ENCODE measurements at regions not wholly inside any gene's neighbourhood (a gene's known extent, or its start where the extent isn't known, plus 50 kb on each side); places are given as distances from the start of the nearest gene placed in this dataset.
"Not testable (repeated sequence)": the region's sequence is repeated elsewhere in the genome, so short reads cannot be mapped to it uniquely, and the experiment has no call there.

DNA sequence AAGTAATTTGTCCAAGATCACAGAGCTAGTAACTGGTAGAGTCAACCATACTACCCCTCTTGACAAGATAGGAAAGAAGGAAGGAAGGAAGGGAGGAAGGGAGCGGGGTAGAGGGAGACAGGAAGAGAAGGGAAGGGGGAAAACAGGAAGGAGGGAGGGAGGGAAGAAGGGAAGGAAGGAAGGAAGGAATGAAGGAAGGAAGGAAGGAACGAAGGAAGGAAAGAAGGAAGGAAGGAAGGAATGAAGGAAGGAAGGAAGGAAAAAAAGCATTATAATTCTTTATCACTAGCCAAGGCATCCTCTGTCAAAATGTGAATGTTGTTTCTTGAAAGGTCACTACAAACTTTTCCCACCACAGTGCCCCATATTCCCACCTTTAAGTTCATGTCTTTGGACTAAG lies 223.6 kb downstream of the SHQ1 start:
- DNase-seq: no peak

DNA sequence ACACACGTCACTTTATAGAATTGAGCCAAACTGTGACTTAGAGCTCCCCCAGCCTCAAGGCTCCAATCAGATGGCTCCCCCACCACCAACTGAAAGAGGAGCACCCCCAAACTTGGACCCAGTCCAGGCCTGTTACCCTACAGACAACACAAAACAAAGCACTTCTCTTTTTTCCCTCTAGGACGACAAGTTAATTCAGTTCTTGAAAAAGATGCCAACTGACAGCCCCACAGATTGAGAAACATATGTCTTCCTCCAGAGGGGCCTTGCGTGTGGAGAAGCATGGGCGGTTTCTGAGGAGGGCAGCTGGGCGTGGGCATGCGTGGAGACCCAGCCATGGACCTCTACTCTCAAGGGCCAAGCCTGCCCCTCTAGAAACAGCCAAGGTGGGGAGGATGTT lies 229.5 kb downstream of the SHQ1 start:
- no peak for DNase-seq

DNA sequence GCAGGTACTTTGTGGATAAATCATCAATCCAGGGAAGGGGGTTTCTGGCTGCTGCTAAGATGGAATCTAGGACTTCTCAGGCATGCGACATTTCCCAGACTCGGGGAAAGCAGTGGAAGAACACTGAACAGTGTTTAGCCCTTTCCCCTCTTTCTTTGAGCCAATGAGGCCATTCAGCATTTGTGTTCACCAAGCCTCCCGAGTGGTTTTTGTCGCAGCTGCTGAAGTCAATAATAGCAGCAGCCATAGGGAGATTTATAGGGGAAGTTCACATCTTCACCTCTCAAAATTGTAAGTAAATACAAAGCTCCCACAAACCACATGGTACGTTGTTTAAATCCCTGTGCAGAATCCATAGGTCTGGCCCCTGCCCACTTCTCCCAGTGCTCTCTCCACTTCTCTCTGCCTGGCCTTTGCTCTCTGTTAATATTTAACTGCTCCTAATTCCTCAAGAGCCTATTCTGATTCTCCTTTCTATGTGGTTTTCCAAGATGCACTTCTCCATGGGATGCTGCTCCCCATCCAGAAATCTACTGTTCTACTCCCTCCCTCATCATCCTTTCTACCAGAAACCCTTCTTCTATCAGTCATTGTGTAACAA lies 230.7 kb downstream of the SHQ1 start:
- DNase-seq: no peak

DNA sequence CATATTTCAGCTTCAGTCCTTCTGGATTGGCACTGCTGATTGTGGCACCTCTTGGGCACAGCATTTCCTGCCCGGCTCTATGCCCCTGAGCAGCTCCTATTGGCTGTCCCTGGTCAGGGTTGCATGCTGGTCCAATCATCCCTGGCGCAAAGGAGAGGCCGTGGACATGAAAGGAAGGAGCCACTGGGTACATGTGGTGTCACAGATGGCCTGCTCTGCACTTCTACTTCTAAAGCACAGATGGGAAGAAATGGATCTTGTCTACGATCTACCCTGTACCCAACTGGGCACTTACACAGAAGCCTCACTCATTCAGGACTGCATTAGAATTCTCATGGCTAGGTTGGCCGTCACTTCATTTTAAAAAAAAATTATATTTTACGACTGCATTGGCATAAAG lies 232.5 kb downstream of the SHQ1 start:
- DNase-seq: no peak

DNA sequence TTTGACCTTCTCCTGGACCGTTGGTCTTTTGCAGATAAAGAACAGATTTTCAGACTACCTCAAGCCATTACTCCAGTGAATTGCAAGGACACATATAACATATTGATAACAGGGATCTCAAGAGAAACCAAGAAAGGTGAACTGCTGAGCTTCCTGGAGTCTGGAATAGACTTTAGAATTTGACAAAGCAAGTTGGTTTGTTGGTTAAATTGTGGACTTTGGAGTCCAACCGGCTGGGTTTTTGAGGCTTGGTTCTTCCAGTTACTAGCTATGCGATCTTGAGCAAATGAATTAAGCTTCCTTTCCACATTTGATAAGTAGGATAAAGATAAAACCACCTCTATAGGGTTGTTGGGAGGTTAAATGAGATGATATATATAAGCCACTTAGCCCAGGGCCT lies 233.1 kb downstream of the SHQ1 start:
- no peak for DNase-seq

DNA sequence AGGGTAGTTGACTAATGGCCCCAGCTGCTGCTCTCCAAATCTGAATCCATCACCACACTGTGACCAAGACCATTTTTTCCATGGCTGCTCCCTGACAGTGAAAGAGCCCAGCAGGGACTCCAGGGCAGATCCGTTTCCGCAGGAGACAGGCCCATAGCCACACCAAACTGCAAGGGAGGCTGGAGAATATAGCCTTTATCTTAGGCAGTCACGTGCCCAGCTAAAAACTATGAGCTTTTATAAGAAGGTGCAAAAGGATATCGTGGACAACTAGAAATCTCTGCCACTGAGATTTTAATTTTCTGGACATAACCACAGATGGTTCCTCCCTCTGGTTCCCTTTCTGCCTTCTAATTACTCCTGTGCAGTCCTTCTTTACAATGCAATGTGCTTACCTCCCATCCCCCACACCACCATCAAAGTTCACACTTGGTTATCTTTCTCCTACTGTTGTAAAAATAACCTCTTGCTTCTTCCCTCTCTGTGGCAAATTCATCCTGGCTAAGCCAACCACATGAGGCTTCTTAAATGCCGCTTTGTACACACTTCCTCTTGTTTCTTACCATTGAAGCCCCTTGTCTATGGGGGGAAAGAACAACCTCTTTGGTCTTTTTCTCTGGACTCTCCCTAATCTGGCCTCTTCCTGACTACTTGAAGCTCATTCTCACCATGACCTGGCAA lies 233.7 kb downstream of the SHQ1 start:
- no peak for DNase-seq

DNA sequence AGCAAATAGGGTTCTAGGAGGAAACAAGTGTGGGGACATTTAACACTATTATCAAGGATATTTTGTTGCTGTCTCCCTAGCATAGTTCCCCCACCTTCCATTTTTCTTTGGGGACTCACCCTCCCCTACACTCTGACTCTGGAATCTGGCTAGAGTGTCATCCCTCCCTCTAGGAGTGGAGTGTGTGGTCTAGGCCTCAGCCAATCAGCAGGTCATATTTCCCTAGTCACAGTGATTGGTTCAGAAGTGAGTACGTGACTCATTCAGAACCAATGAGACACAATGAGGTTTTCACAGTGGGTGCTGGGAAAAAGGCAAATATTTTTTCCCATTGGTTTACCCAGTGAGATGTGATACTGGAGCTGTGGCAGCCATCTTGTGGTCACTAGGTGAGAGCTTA lies 234.4 kb downstream of the SHQ1 start:
- DNase-seq: no peak

DNA sequence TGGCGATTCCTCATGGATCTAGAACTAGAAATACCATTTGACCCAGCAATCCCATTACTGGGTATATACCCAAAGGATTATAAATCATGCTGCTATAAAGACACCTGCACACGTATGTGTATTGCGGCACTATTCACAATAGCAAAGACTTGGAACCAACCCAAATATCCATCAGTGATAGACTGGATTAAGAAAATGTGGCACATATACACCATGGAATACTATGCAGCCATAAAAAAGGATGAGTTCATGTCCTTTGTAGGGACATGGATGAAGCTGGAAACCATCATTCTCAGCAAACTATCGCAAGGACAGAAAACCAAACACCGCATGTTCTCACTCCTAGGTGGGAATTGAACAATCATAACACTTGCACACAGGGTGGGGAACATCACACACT lies 239.1 kb downstream of the SHQ1 start:
- not testable (repeated sequence) for DNase-seq

DNA sequence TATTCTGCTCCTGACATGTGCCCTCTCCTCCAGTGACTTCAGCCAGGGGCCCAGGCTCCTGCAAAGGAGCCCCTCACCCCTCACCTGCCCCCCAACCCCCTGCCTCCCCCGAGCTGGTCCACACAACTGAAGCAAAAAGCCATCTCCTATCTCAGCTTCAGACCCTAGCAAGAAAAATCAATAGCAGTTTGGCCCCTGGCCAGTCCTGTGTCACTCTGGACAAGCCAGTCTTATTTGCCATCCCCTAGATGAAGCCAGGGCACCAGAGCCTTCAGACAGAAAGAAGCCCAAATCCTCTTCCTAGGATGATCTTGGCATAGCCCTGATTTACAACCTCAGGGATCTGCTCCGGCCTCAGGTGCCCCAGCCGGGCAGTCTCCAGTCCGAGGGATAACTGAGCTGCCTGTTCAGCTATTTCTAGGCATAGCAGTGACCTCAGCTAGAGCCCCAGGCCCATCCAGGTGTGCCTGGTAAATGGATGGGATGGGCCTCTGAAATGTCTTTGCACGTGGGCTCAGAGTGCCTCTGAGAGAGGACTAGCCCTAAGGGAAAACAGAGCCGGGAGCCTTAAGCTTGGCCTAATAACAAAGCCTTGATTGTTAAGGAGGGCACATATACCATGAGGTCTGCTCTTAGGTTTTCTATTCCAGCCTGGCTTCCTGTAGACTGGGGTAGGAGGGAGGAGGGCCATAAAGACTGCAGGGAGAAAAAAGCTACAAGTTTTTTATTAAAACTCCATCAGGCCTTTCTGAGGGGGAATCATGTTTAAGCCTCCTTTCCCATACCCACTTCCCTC lies 242.0 kb downstream of the SHQ1 start:
- DNase-seq: peak; percentile 80

DNA sequence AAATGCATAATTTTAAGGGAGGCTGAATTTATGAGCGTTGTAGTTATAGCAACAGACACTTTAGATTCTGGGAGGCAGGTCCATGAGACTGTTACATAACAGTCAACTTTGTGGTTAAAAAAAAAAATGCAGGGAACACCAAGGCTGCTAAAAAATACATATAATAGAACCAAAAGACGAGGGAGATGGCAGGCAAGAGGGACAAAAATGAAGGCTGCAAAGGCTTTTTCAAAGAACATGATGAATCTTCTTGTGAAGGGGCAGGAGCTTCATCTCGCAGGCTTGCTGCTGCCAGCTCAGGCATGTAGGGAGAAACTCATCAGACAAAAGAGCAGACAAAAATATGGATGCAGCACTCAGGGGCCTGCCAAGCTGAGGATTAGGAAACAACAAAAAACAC lies 243.9 kb downstream of the SHQ1 start:
- no peak for DNase-seq

DNA sequence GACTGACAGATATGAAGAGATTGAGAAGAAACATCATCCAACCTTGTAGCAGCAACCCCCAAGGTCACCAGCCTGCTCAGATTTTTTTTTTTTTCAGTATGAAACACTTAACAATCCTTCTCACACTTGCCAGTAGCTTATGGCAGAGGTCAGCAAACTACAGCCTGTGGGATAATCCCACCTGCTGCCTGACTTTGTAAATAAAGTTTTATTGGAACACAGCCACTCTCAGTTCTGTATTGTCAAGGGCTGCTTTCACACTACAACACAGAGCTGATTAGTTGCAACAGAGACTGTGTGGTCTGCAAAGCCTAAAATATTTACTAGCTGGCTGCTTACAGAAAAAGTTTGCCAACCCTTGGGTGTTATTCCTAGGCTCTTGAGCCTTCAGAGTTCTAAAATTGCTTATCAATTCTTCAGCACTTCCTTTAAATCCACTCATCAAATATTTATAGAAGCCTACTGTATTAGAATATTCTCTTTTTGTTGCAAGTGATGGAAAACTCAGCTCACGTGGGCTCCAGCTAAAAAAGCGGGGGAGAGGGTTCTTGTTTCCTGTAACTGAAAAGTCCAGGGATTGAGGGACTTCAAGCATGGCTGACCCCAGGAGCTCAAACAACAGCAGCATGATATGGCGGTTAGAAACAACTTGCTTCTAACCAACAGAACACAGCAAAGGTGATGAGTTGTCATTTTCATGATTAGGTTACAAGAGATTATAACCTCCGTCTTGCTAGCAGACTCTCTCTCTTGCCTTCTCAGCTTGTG lies 246.1 kb downstream of the SHQ1 start:
- no peak for DNase-seq

DNA sequence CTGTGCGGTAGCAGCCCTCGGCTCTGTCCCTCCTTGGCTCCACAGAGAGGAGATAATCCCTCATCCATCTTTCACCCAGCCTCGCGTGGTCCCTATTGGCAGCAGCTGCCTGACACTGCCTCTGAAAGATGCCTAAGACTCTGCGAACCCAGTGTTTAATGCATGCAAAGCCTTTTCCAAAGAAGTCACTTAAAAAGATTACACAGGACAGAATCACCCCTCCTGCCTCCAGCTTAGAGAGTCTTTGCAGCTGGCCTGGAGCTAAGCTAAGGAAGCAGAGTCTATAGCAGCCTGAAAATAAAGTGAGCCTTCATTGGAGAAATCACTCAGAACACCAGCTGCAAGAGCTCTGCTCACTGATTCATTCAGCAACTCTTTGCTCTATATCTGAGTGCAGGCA lies 247.2 kb downstream of the SHQ1 start:
- DNase-seq: no peak

DNA sequence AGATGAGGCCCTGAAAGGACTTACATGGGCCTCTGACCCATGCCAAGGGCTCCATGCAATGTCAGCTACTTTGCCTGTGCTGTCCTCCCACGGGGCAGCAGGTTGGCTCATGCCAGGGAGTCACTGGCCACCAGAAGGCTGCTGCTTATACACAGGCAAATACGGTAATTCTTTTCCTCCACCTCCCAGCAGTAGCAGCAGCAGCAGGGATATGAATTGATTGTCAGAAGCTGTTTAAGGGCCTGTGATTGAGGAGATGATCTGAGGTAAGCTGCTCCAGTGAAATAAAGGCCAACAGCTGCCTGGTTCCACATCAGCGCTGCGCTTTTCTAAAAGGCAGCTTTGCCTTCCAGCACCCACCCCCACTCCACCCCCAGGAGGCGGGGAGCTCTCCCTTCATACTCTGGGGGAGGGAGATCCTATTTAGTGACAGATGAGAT lies 250.5 kb downstream of the SHQ1 start:
- peak; percentile 27 for DNase-seq

DNA sequence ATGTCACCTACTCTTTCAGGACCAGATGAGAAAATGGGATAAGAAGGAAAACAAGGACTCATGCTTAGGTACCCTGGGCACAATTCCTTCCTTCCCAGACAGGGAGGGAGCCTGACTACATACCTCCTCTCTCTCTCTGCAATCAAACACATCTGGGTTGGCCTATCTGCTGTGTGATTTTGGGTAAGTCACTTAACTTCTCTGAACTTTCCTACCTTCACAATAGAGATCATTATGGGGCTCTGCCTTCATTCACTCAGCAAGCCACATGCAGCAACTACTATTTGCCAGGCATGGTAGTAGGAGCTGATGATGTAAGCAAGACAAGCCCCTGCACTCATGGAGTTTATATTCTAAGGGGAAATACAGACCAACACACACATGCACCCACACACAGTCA lies 251.2 kb downstream of the SHQ1 start:
- no peak for DNase-seq

DNA sequence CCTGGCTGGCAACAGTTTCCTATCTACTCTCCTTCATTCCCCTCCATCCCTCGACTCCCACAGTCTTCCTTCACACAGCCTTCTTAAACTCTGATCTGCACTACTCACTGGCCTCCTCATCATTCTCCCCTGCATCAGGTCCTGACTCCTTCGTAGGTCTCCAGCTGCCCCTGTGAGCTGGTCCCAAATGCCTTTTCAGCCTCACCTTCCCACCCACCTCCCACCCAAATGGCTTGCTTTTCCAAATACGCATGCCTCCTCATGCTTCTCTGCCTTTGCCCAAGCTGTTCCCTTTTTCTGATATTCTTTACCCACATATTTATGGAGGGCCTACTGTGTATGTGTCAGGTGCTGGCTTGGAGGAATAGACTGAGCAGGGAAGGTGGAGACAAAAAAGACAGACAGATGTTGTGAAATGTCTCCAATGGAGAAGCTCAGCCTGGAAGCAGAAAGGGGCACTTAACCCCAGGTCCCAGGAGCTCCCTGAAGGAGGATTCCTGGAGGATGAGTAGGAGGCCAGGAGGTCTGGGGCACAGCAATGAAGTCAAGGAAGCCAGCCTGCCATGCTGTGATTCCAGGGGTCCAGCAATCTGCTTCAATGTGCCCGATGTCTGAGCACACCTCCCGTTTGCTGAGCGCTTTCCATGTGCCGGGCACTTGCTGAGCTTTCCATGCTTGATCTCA lies 252.2 kb downstream of the SHQ1 start:
- no peak for DNase-seq

DNA sequence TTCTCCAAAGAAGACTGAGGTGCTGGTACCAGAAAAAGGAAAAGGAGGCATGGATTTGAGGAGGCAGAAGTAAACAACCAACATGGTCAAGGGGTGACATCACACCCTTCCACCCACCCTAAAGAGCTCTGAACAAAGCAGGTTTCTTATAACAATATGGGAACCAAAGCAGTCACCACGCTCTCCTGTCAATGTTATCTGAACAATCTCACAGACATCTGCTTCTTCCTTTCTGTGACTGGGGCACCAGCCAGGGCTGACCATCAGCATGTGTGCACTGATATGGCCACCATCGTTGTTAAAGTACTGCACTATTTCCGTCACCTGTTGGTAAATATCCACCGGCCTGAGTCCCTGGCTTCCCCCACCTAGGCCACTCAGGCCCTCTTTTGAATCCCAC lies 252.9 kb downstream of the SHQ1 start:
- DNase-seq: peak; percentile 5

DNA sequence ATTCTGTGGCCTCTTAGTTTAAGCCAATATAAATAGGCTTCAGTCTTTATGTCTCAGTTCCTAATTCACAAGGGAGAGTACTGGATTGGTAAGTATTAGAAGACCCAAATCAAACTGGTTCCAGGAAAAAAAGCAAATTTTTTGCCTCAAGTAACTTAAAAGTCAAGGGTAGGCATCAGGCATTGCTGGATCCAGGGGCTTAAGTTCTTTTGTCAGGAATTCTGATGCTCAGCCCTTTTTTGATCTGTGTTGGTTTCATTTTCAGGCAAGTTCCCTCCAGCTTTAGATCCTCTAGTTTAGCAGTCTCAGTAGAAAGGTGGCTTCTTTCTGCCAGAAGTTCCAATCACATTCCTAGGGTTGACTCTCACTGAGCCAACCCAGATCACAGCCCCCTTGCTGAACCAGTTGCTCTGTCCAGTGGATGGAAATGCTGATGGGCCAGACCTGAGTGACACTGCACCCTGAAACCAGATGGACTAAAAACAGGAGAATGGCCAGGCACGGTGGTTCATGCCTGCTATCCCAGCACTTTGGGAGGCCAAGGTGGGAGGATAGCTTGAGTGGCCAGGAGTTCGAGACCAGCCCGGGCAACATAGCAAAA lies 253.5 kb downstream of the SHQ1 start:
- DNase-seq: no peak

DNA sequence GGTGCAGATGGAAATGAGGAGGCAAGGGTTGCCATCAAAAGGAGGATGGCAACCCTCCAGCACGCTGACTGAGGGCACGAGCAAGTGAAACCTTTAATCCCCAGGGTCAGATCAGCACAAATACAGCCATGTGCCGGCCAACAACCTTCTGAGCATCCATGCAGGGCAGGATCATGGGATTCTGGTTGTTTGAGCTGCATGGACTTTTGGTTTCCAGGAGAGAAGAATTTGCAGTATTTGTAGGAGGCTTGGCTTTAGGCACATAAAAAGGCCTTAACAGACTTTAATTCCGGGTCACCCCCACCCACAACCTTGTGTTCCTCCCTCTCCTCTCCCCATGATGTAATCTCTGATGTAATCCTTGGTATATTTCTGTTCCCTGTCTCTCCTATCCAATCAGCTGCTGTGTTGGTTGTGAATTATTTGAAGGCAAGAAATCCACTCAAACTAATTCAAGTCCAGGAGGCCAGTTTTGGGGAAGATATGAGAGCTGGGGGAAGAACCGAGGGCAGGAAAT lies 254.3 kb downstream of the SHQ1 start:
- DNase-seq: no peak

DNA sequence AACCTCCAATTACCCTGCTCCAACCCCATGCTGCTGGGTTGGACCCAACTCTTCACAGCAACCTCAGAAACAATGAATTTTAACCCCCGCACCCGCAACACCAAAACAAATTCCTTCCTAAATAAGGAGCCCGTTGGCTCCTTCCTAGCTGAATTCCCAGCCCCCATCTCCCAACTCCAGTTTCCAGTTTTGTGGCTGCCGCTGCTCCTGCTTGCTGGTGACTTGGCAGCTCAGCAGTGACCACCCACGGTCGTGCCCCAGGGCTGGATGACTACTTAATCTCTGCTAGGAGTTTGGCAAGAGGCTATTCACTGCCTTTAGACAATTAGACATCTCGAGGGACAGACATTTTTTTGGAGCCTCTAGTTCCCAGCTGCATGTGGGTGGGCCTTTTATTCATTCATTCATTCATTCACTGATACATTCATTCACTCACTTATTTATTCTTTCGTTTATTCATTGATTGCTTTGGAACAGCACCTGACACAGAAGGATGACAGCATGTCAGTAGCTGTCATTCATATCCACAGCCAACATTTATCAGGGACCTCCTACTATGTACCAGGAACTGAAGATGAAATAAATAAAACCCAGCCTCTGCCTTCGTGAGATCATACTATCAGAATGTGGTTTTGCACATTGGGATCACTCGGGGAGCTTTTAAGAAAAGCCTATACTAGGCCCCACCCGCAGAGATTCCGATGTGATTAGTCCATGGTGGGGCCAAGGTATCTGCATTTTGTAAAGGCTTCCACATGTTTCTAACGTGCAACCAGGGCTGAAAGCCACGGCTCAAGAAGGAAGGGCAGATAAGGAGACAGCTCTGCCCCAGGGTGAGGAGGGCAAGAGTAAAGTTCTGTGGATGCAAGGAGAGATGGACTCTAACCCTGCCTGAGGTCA lies 256.5 kb downstream of the SHQ1 start:
- DNase-seq: no peak

DNA sequence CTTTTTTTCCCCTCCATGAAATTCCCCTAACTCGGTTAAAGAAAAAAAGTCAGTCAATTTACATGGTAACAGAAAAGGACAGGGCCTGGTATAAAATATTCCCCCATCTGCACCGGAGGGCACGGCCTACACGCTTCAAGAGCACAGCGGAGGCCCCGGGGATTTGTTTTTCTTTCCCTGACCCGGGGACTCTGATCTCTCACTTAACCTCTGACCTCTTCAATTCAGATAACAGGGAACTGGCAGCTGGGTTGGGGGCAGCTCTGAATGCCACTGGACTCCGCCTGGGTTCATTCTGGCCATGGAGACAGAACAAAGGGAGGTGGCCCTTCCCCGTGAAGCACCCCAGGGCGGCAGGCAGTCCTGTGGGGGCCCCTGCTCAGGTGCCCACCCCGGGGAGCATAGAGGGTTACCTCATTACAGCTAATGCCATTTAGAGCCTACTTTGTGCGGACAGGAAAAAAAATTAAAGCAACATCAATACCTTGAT lies 257.5 kb downstream of the SHQ1 start:
- peak; percentile 49 for DNase-seq

DNA sequence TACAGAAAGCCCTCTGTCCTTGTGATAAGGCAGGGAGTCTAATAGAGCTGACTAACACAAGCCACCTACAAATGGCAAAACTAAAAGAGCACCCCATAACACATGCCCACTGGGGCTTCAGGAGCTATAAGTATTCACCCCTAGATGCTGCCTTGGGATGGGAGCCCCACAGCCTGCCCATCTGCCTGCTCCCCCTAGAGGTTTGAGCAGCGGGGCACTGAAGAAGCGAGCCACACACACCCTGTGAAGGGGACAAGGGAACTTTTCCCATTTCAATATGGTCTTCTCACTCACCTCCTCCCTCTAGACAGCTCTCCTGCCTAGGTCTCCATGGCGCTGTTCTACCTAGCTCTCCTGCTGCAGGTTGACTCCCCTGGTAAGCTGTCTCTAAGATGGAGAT lies 261.0 kb downstream of the SHQ1 start:
- DNase-seq: no peak

All from NCI-H146 (cell line).